ENCODE measurements at regions not wholly inside any gene's neighbourhood (a gene's known extent, or its start where the extent isn't known, plus 50 kb on each side); places are given as distances from the start of the nearest gene placed in this dataset.
"Not testable (repeated sequence)": the region's sequence is repeated elsewhere in the genome, so short reads cannot be mapped to it uniquely, and the experiment has no call there.

DNA sequence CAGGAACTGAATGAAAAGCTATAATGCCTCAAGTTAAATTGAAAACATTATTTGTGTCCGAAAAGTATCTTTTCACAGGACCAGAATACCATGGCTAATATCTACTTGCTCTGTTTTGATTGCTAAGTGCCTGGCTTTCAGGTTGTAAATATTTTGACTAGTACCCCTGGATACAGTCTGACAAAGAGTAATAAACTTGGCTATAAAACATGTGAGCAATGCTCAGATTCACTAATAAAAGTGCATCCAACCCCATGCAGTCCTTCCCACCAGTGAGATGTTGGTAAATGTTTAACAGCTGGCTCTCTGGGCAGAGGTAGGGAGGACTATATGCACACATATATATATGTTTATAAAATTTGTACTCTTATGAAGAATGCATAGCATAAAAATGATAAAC, 281.8 kb upstream of the TGFBR2 start:
- no peaks in the 10 kb centered on the region for H3K27me3 ChIP-seq (ENCODE audit: control insufficient read depth, insufficient read depth, low read length)
- H3K9me3 ChIP-seq (ENCODE audit: control insufficient read depth, insufficient read depth, low read length): no peaks in the 10 kb centered on the region
- CTCF ChIA-PET: no interaction called here
- H3K27ac ChIP-seq (ENCODE audit: low read depth, low read length): no peak overlapping the region
- no peak for TF ChIP-seq CTCF (IDR thresholded peaks at IDR 0.05; ENCODE audit: low read depth, low read length)
- DNase-seq (ENCODE audit: low read depth, low spot score): no peak
- POLR2A ChIA-PET: no interaction called here
- no peak overlapping the region for H3K4me3 ChIP-seq (ENCODE audit: low read depth, low read length)

DNA sequence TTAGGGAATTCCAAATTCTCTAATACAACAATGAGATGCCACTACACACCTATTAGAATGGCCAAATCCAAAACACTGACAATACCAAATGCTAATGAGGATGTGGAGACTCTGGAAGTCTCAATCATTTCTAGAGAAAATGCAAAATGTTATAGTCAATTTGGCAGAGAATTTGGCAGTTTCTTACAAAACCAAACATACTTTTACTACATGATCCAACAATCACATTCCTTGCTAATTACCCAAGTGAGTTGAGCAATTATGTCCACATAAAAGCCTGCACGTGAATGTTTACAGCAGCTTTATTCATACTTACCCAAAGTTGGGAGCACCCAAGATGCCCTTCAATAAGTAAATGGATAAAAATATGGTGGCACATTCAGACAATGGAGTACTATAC, 278.4 kb upstream of the TGFBR2 start:
- CTCF ChIA-PET; POLR2A ChIA-PET; DNase-seq (ENCODE audit: low read depth, low spot score); H3K27ac ChIP-seq (ENCODE audit: low read depth, low read length); H3K27me3 ChIP-seq (ENCODE audit: control insufficient read depth, insufficient read depth, low read length); H3K4me3 ChIP-seq (ENCODE audit: low read depth, low read length); H3K9me3 ChIP-seq (ENCODE audit: control insufficient read depth, insufficient read depth, low read length): not testable (repeated sequence)

DNA sequence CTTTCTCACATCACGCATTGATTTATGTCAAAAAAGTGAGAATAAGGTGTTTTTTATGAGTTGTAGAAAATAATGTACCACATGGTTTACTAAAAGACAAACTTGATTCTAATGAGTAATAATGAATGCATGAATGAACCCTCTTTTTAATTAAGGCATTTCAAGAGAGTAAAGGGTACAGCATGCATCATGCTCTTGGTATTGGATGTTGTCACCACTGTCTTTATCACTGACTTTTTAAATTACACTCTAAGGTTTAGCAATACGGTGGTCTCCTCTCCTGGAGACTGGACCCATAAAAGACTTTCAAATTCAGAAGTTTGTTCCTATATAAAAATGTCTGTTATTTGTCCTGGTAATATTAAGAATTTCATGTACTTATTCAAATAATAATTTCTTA, 277.5 kb upstream of the TGFBR2 start:
- CTCF ChIA-PET; H3K27me3 ChIP-seq (ENCODE audit: control insufficient read depth, insufficient read depth, low read length); POLR2A ChIA-PET: not testable (repeated sequence)

GRCh38 chr3:30331519-30331918, 274.9 kb upstream of the TGFBR2 start:
- ChIA-PET CTCF (no interaction called here), POLR2A (no interaction called here)
- H3K9me3 ChIP-seq (ENCODE audit: control insufficient read depth, insufficient read depth, low read length): no peaks in the 10 kb centered on the region

More for the DNA sequence above, 277.5 kb upstream of the TGFBR2 start:
- not testable (repeated sequence) for H3K27ac ChIP-seq (ENCODE audit: low read depth, low read length); DNase-seq (ENCODE audit: low read depth, low spot score); H3K9me3 ChIP-seq (ENCODE audit: control insufficient read depth, insufficient read depth, low read length); H3K4me3 ChIP-seq (ENCODE audit: low read depth, low read length)

GRCh38 chr3:30332196-30333021, 274.0 kb upstream of the TGFBR2 start:
- Histone ChIP-seq H3K27me3 (ENCODE audit: control insufficient read depth, insufficient read depth, low read length) (no peaks in the 10 kb centered on the region), H3K27ac (ENCODE audit: low read depth, low read length) (no peak overlapping the region), H3K9me3 (ENCODE audit: control insufficient read depth, insufficient read depth, low read length) (no peaks in the 10 kb centered on the region), H3K4me3 (ENCODE audit: low read depth, low read length) (no peak overlapping the region)
- ChIA-PET POLR2A (no interaction called here), CTCF (interaction anchor here (1.3 kb wide), 1 partner anchor 13 kb away, joined by 3 read pairs; no protein-coding TSS in a partner anchor)
- DNase-seq (ENCODE audit: low read depth, low spot score): no peak
- no peak for TF ChIP-seq CTCF (IDR thresholded peaks at IDR 0.05; ENCODE audit: low read depth, low read length)

More at GRCh38 chr3:30331519-30331918, 274.9 kb upstream of the TGFBR2 start:
- no peak overlapping the region for H3K27ac ChIP-seq (ENCODE audit: low read depth, low read length)
- H3K4me3 ChIP-seq (ENCODE audit: low read depth, low read length): no peak overlapping the region
- H3K27me3 ChIP-seq (ENCODE audit: control insufficient read depth, insufficient read depth, low read length): no peaks in the 10 kb centered on the region
- no peak for TF ChIP-seq CTCF (IDR thresholded peaks at IDR 0.05; ENCODE audit: low read depth, low read length)
- no peak for DNase-seq (ENCODE audit: low read depth, low spot score)

- CTCF ChIA-PET: interaction anchor here (1.3 kb wide), 1 partner anchor 14 kb away, joined by 3 read pairs; no protein-coding TSS in a partner anchor
- Histone ChIP-seq H3K4me3 (ENCODE audit: low read depth, low read length) (no peak overlapping the region), H3K27ac (ENCODE audit: low read depth, low read length) (no peak overlapping the region), H3K9me3 (ENCODE audit: control insufficient read depth, insufficient read depth, low read length) (no peaks in the 10 kb centered on the region), H3K27me3 (ENCODE audit: control insufficient read depth, insufficient read depth, low read length) (no peaks in the 10 kb centered on the region)
- TF ChIP-seq CTCF (IDR thresholded peaks at IDR 0.05; ENCODE audit: low read depth, low read length): no peak
- POLR2A ChIA-PET: no interaction called here
- no peak for DNase-seq (ENCODE audit: low read depth, low spot score)
These were observed 273.3 kb upstream of the TGFBR2 start for GRCh38 chr3:30333143-30333542.

Data from AG04450 (cell line).